Heart left ventricle (tissue), 16 donors: ENCODE measurements at regions not wholly inside any gene's neighbourhood (a gene's known extent, or its start where the extent isn't known, plus 50 kb on each side); places are given as distances from the start of the nearest gene placed in this dataset.
A peak's percentile ranks its signal among the peaks of the same experiment; 100 is the strongest.
"Not testable (repeated sequence)": the region's sequence is repeated elsewhere in the genome, so short reads cannot be mapped to it uniquely, and the experiment has no call there.

Experiments
- ATAC-seq, 4 donors: fragments of 200-7000 bp; cut with Tn5 transposase; one replicate each; pipeline ENCODE4 v1.9.1; 2020 to 2022; ENCODE audit warnings: moderate library complexity in 4 of 4, mild to moderate bottlenecking in 3 of 4, moderate number of reproducible peaks in 1 of 4
- DNase-seq, 5 donors: peaks; one replicate each; pipeline ENCODE4 v3.0.0-alpha.2; 2020
- H3K27ac ChIP-seq, 12 donors: fragments of 200-600 bp; sonication (generic) in 4 of 12; one replicate each; pipeline versions ENCODE4 v1.5.0 to v1.8.0; 2016 to 2022; ENCODE audit warnings: mild to moderate bottlenecking in 2 of 12
- H3K27me3 ChIP-seq, 9 donors: fragments of 200-600 bp; sonication (generic) in 2 of 9; one replicate each; pipeline versions ENCODE4 v1.5.1 to v1.8.0; 2016 to 2022; ENCODE audit warnings: mild to moderate bottlenecking in 3 of 9
- H3K36me3 ChIP-seq, 9 donors: fragments of 200-600 bp; sonication (generic) in 2 of 9; one replicate each; pipeline versions ENCODE4 v1.5.0 to v1.8.0; 2018 to 2022; ENCODE audit warnings: mild to moderate bottlenecking in 2 of 9
- H3K4me1 ChIP-seq, 12 donors: fragments of 200-600 bp; sonication (generic) in 4 of 12; one replicate each; pipeline versions ENCODE4 v1.5.0 to v1.8.0; 2016 to 2022; ENCODE audit warnings: mild to moderate bottlenecking in 3 of 12
- H3K4me3 ChIP-seq, 12 donors: fragments of 200-600 bp; sonication (generic) in 4 of 12; one replicate each; pipeline versions ENCODE4 v1.5.0 to v1.8.0; 2017 to 2022; ENCODE audit warnings: mild to moderate bottlenecking in 9 of 12, moderate library complexity in 4 of 12
- H3K9me3 ChIP-seq, 12 donors: fragments of 200-600 bp; sonication (generic) in 4 of 12; one replicate each; pipeline versions ENCODE4 v1.5.0 to v1.8.0; 2016 to 2022; ENCODE audit warnings: mild to moderate bottlenecking in 1 of 12
- POLR2A ChIP-seq, 2 donors: fragments of 450-650 bp; IDR thresholded peaks; one replicate each; pipeline ENCODE4 v1.6.1; 2017; ENCODE audit warnings: antibody characterized with exemption in 2 of 2, mild to moderate bottlenecking in 2 of 2, moderate library complexity in 2 of 2
- WGBS, 4 donors: extraction: QIAGEN DNeasy Blood & Tissue Kit in 2 of 4; methylation state at CpG; one replicate each; pipeline versions ENCODE4 v1.1.5 to v1.1.7; 2013 to 2018; 5-methylcytosine and 5-hydroxymethylcytosine counted together
- intact Hi-C, 10 donors: fragments of 100-400 bp; cut with DNase I; formaldehyde crosslinking; loops; one replicate each; pipeline versions ENCODE4 v1.11.1 to v1.14.2; 2022
- TF ChIP-seq, protein P1 (sequence below), 12 donors: fragments of 200-600 bp; sonication (generic) in 4 of 12; IDR thresholded peaks; one replicate each; pipeline versions ENCODE4 v1.5.0 to v1.8.0; 2018 to 2022; ENCODE audit warnings: antibody characterized with exemption in 12 of 12, mild to moderate bottlenecking in 5 of 12
- donor health status: ischemic (EF 13 %, LVEDD 7.1; RV severe dilation, severe dysfunction).
- donor health status: healthy with polysubstance abuse.
- donor health status: DM: no; HTN: yes; CAD: no.
- donor health status: DM: no; HTN: no; CAD: no.
- donor health status: ischemic (EF 25% LVEDD 6.9; RV normal size, moderate dysfunction).
- donor health status: ischemic (EF 25% LVEDD 5.7; RV mildly dilated, moderate dysfunction).
- donor health status: healthy.
- donor health status: DM: yes; HTN: yes; CAD: no.
- donor health status: ischemic (EF 35%, LVEDD 5.7; RV mildly dilated, moderate dysfunction).
- donor health status: nonischemic (EF 11% LVEDD 7.7; RV severe dilation, severe dysfunction).
- donor health status: DM: yes; HTN: yes; CAD: no.
- donor health status: PGD.
- donor health status: ischemic (EF 29% LVEDD 5.4; RV normal size, mild dysfunction).
- donor health status: nonischemic (EF 23%, LVEDD 6.1; RV moderate dilation, normal function).

DNA sequence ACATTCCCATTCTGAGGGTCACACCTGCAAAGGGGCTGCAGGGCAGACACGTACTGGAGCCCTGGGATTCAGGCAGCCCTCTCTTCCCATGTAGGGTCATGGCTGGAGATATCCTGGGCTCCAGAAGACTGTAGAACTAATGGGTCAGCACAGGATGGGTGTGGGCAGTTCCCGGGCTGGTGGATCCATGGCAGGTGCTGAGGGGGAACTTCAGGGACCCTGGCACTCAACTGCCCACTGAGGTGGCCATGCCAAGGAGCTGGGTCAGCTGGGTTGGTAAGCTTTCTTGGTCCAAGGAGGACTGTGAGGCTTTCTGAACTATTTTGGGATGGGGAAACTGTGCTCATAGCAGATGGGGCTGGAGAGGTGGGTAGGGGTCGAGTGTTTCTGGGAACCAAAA, 183.4 kb upstream of the RTL1 start:
- ATAC-seq (no peak), DNase-seq (peak in 1 of 5 donors; percentile 40)
- Histone ChIP-seq H3K9me3 (peaks cover 0 to 12% (median 0%) of the 10 kb centered on the region in 12 donors), H3K27ac (no peak overlapping the region), H3K36me3 (no peaks in the 10 kb centered on the region), H3K27me3 (peaks cover 0 to 17% (median 0%) of the 10 kb centered on the region in 9 donors), H3K4me3 (no peak overlapping the region), H3K4me1 (no peaks in the 10 kb centered on the region)
- 66 to 82% (median 78%) methylated on average over 3 of the region's 3 CpGs for WGBS, 4 donors
- intact Hi-C loops = no loop called here
- TF ChIP-seq POLR2A (IDR thresholded peaks at IDR 0.05) = no peak
- TF ChIP-seq, protein P1, sequence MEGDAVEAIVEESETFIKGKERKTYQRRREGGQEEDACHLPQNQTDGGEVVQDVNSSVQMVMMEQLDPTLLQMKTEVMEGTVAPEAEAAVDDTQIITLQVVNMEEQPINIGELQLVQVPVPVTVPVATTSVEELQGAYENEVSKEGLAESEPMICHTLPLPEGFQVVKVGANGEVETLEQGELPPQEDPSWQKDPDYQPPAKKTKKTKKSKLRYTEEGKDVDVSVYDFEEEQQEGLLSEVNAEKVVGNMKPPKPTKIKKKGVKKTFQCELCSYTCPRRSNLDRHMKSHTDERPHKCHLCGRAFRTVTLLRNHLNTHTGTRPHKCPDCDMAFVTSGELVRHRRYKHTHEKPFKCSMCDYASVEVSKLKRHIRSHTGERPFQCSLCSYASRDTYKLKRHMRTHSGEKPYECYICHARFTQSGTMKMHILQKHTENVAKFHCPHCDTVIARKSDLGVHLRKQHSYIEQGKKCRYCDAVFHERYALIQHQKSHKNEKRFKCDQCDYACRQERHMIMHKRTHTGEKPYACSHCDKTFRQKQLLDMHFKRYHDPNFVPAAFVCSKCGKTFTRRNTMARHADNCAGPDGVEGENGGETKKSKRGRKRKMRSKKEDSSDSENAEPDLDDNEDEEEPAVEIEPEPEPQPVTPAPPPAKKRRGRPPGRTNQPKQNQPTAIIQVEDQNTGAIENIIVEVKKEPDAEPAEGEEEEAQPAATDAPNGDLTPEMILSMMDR (IDR thresholded peaks at IDR 0.05) = no peak

DNA sequence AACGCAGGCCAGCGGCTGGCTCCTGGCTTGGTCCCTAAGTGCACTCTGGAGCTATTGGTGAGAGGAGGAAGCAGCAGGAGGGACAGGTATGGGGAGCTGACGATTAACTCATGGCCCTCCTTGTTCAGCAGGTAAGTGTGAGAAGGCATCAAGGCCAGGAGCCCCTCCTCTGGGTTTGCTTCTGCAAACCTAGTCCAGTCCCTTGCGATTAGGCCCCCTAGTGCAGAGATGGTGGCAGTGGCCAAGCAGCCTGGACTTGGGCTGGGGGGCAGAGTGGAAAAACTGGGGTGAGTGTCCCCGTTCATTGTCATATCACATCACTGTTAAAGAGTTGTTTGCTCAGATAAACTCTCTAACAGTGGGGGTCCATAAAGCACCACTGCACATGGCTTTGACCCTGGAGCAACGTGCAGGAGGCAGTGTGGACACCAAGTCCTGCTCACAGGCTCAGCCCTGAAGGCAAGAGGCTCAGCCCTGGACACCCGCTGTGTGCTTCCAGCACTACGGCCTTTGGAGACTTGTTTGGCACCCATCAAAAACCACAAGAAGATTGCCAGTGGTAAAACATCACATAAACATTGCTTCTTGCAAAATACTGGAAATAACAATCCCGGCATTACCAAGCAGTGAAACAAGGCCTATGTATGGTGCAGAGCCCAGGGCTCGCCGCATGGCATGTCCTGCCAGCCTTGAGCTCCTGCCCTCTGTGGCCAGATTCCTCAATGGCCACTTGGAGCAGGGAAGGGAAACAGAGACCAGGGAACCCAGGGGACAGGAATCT, 184.3 kb upstream of the RTL1 start:
- TF ChIP-seq, protein P1 (IDR thresholded peaks at IDR 0.05) = no peak
- TF ChIP-seq POLR2A (IDR thresholded peaks at IDR 0.05) = no peak
- Histone ChIP-seq H3K4me1 (no peaks in the 10 kb centered on the region), H3K9me3 (peaks cover 0 to 10% (median 0%) of the 10 kb centered on the region in 12 donors), H3K27me3 (peaks cover 0 to 16% (median 0%) of the 10 kb centered on the region in 9 donors), H3K36me3 (no peaks in the 10 kb centered on the region), H3K4me3 (no peak overlapping the region), H3K27ac (no peak overlapping the region)
- no peak for ATAC-seq
- 74 to 86% (median 84%) methylated on average over 9 to 11 of the region's 11 CpGs for WGBS, 4 donors
- intact Hi-C loops = no loop called here
- DNase-seq = peak in 1 of 5 donors; percentile 51

DNA sequence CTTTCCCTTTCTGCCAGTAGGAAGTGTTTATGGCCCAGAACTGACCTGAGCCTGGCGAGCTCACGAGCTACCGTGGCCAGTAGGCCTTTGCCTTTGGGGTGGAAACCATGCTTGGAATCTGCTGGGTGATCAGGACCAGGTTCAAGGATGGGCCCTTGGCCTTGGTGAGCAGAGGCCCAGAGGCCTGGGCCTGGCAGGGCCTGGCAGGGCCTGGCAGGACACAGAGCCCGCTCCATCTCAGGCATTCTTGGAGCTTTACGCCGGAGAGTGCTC, 184.8 kb upstream of the RTL1 start:
- Histone ChIP-seq H3K4me3 (no peak overlapping the region), H3K9me3 (peaks cover 0 to 7% (median 0%) of the 10 kb centered on the region in 12 donors), H3K4me1 (no peaks in the 10 kb centered on the region), H3K27ac (no peak overlapping the region), H3K27me3 (peaks cover 0 to 16% (median 0%) of the 10 kb centered on the region in 9 donors), H3K36me3 (no peaks in the 10 kb centered on the region)
- TF ChIP-seq, protein P1 (IDR thresholded peaks at IDR 0.05) = no peak
- no peak for TF ChIP-seq POLR2A (IDR thresholded peaks at IDR 0.05)
- DNase-seq (no peak), ATAC-seq (no peak)
- WGBS, 4 donors = 85 to 96% (median 93%) methylated on average over 5 to 6 of the region's 6 CpGs
- intact Hi-C loops = no loop called here

DNA sequence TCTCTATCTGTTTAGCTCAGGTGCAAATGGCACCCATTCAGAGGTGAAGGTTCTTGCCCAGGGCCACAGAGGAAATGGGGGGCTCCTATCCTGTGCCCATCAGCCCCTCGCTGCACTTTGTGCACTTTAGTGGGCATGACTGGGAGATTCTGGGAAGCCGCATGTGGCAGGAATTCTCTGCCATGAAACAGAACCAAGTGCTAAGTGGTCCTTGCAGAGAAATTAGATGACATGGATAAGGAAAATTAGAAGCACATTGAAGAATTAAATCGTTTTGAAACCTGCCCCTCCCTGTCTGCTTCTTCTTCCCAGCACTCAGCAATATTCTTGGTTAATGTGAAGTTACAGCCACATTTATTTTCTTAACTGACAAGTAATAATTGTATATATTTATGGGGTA, 185.2 kb upstream of the RTL1 start:
- 86 to 88% (median 87%) methylated on average over 3 of the region's 3 CpGs for WGBS, 4 donors
- Histone ChIP-seq H3K4me1 (no peaks in the 10 kb centered on the region), H3K27me3 (peaks cover 0 to 13% (median 0%) of the 10 kb centered on the region in 9 donors), H3K27ac (no peak overlapping the region), H3K4me3 (no peak overlapping the region), H3K9me3 (peaks cover 0 to 3% (median 0%) of the 10 kb centered on the region in 12 donors), H3K36me3 (no peaks in the 10 kb centered on the region)
- TF ChIP-seq, protein P1 (IDR thresholded peaks at IDR 0.05) = no peak
- TF ChIP-seq POLR2A (IDR thresholded peaks at IDR 0.05) = no peak
- intact Hi-C loops = no loop called here
- DNase-seq (no peak), ATAC-seq (no peak)

DNA sequence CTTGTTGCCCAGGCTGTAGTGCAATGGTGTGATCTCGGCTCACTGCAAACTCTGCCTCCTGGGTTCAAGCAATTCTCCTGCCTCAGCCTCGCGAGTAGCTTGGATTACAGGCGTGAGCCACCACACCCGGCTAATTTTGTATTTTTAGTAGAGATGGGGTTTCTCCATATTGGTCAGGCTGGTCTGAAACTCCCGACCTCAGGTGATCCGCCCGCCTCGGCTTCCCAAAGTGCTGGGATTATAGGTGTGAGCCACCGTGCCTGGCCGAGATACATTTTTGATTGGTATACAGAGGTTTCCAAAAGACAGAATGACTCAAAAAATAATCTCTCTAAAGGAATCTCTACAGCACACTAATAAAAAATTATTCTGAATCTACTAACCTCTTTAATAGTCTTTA, 187.0 kb upstream of the RTL1 start:
- H3K9me3 ChIP-seq, DNase-seq: not testable (repeated sequence)
- 92 to 95% (median 93%) methylated on average over 11 of the region's 11 CpGs for WGBS, 4 donors

More for the DNA sequence above, 187.0 kb upstream of the RTL1 start:
- H3K27ac ChIP-seq, ATAC-seq, H3K36me3 ChIP-seq, H3K4me1 ChIP-seq, intact Hi-C loops, H3K4me3 ChIP-seq, H3K27me3 ChIP-seq: not testable (repeated sequence)
